ENCODE measurements at regions not wholly inside any gene's neighbourhood (a gene's known extent, or its start where the extent isn't known, plus 50 kb on each side); places are given as distances from the start of the nearest gene placed in this dataset.
A peak's percentile ranks its signal among the peaks of the same experiment; 100 is the strongest.

- DNase-seq, result peak; percentile 77
These were observed 383.7 kb upstream of the SLC14A2 start for GRCh38 chr18:45231617-45232016.

GRCh38 chr18:45232061-45232460 lies 383.2 kb upstream of the SLC14A2 start:
- no peak for DNase-seq

- no peak for DNase-seq
These were observed 378.6 kb upstream of the SLC14A2 start for GRCh38 chr18:45236676-45237075.

- DNase-seq, result no peak
These were observed 377.8 kb upstream of the SLC14A2 start for GRCh38 chr18:45237343-45238098.

GRCh38 chr18:45241271-45241670 lies 374.0 kb upstream of the SLC14A2 start:
- no peak for DNase-seq

GRCh38 chr18:45241982-45242565 lies 373.2 kb upstream of the SLC14A2 start:
- DNase-seq, result no peak

- no peak for DNase-seq
These were observed 371.8 kb upstream of the SLC14A2 start for GRCh38 chr18:45243340-45244110.

GRCh38 chr18:45245091-45245511 lies 370.2 kb upstream of the SLC14A2 start:
- peak; percentile 85 for DNase-seq

GRCh38 chr18:45248240-45248903 lies 366.9 kb upstream of the SLC14A2 start:
- DNase-seq, result peak; percentile 93

GRCh38 chr18:45249246-45249661 lies 366.0 kb upstream of the SLC14A2 start:
- DNase-seq, result peak; percentile 74

GRCh38 chr18:45250479-45250878 lies 364.8 kb upstream of the SLC14A2 start:
- no peak for DNase-seq

GRCh38 chr18:45251236-45251635 lies 364.0 kb upstream of the SLC14A2 start:
- DNase-seq, result no peak

- DNase-seq, result no peak
These were observed 362.8 kb upstream of the SLC14A2 start for GRCh38 chr18:45252474-45252873.

- no peak for DNase-seq
These were observed 362.2 kb upstream of the SLC14A2 start for GRCh38 chr18:45253056-45253565.

- DNase-seq, result no peak
These were observed 361.1 kb upstream of the SLC14A2 start for GRCh38 chr18:45253973-45254708.

GRCh38 chr18:45254709-45255082 lies 360.6 kb upstream of the SLC14A2 start:
- DNase-seq, result peak; percentile 34

- peak; percentile 97 for DNase-seq
These were observed 359.9 kb upstream of the SLC14A2 start for GRCh38 chr18:45255197-45255890.

GRCh38 chr18:45260125-45260524 lies 355.2 kb upstream of the SLC14A2 start:
- no peak for DNase-seq

- no peak for DNase-seq
These were observed 349.3 kb upstream of the SLC14A2 start for GRCh38 chr18:45266023-45266422.

- no peak for DNase-seq
These were observed 347.7 kb upstream of the SLC14A2 start for GRCh38 chr18:45267622-45268021.

GRCh38 chr18:45268583-45268982 lies 346.7 kb upstream of the SLC14A2 start:
- no peak for DNase-seq

GRCh38 chr18:45270289-45270771 lies 344.9 kb upstream of the SLC14A2 start:
- DNase-seq, result peak; percentile 25

Data from fibroblast of upper back skin (primary cell).